ENCODE measurements at regions not wholly inside any gene's neighbourhood (a gene's known extent, or its start where the extent isn't known, plus 50 kb on each side); places are given as distances from the start of the nearest gene placed in this dataset.

- TF ChIP-seq CTCF (IDR thresholded peaks at IDR 0.05): no peak
- no peak for TF ChIP-seq POLR2A (IDR thresholded peaks at IDR 0.05)
Measured at GRCh38 chr10:21212912-21213311, 312.6 kb downstream of the SKIDA1 start.
